Loucy (cell line): ENCODE measurements at regions not wholly inside any gene's neighbourhood (a gene's known extent, or its start where the extent isn't known, plus 50 kb on each side); places are given as distances from the start of the nearest gene placed in this dataset.

Experiments
- H2AFZ ChIP-seq: fragments of 200-600 bp; sonication (generic); 2 replicates; pipeline ENCODE4 v1.6.0; 2016; ENCODE audit warnings: antibody characterized with exemption, mild to moderate bottlenecking, low read length, moderate library complexity
- H3F3A ChIP-seq: fragments of 200-600 bp; 2 replicates; pipeline ENCODE4 v1.6.0; 2016; ENCODE audit warnings: antibody characterized with exemption, low read depth, mild to moderate bottlenecking
- H3K27me3 ChIP-seq: fragments of 200-600 bp; sonication (generic); 2 replicates; pipeline ENCODE4 v1.6.1; 2014; ENCODE audit warnings: low read length, mild to moderate bottlenecking; ENCODE audit not compliant: insufficient read depth, poor library complexity, severe bottlenecking
- H3K36me3 ChIP-seq: fragments of 200-600 bp; sonication (generic); 2 replicates; pipeline ENCODE4 v1.6.1; 2016; ENCODE audit warnings: low read length; ENCODE audit not compliant: insufficient read depth
- H3K4me1 ChIP-seq: fragments of 200-600 bp; sonication (generic); 2 replicates; pipeline ENCODE4 v1.5.1; 2014; ENCODE audit warnings: low read length, mild to moderate bottlenecking; ENCODE audit not compliant: insufficient read depth, poor library complexity, severe bottlenecking
- H3K4me2 ChIP-seq: fragments of 200-600 bp; sonication (generic); 2 replicates; pipeline ENCODE4 v1.6.0; 2014; ENCODE audit warnings: antibody characterized with exemption, low read length, low read depth, mild to moderate bottlenecking; ENCODE audit not compliant: poor library complexity, severe bottlenecking
- H3K4me3 ChIP-seq: fragments of 200-600 bp; sonication (generic); 2 replicates; pipeline ENCODE4 v1.5.1; 2014; ENCODE audit warnings: low read length, mild to moderate bottlenecking, mixed read lengths; ENCODE audit not compliant: poor library complexity, severe bottlenecking
- H3K79me2 ChIP-seq: fragments of 200-600 bp; sonication (generic); 2 replicates; pipeline ENCODE4 v1.6.1; 2014; ENCODE audit warnings: low read length; ENCODE audit not compliant: insufficient read depth
- H3K9ac ChIP-seq: fragments of 200-600 bp; sonication (generic); 2 replicates; pipeline ENCODE4 v1.6.0; 2014; ENCODE audit warnings: mild to moderate bottlenecking, low read depth, low read length, moderate library complexity; ENCODE audit not compliant: poor library complexity, severe bottlenecking
- H3K9me2 ChIP-seq: fragments of 200-600 bp; sonication (generic); replicated peaks from 2 replicates; pipeline ENCODE4 v1.6.1; 2016; ENCODE audit warnings: low read depth, low read length, mixed read lengths
- H3K9me3 ChIP-seq: fragments of 200-600 bp; sonication (generic); 2 replicates; pipeline ENCODE4 v1.6.1; 2014; ENCODE audit warnings: mild to moderate bottlenecking, antibody characterized with exemption, low read length, low read depth; ENCODE audit not compliant: insufficient read depth
- H4K20me1 ChIP-seq: fragments of 200-600 bp; sonication (generic); 2 replicates; pipeline ENCODE4 v1.6.0; 2014; ENCODE audit warnings: antibody characterized with exemption, low read length, mild to moderate bottlenecking; ENCODE audit not compliant: insufficient read depth, poor library complexity, severe bottlenecking
- CTCF ChIP-seq: fragments of 200-600 bp; sonication (generic); conservative IDR thresholded peaks from 2 replicates; pipeline ENCODE4 v1.5.1; 2014; ENCODE audit warnings: mild to moderate bottlenecking, antibody characterized with exemption, low read length
- EZH2phosphoT487 ChIP-seq: fragments of 200-600 bp; IDR thresholded peaks from 2 replicates; pipeline ENCODE4 v1.6.1; 2018; ENCODE audit warnings: antibody characterized with exemption, mild to moderate bottlenecking, moderate library complexity, borderline replicate concordance

DNA sequence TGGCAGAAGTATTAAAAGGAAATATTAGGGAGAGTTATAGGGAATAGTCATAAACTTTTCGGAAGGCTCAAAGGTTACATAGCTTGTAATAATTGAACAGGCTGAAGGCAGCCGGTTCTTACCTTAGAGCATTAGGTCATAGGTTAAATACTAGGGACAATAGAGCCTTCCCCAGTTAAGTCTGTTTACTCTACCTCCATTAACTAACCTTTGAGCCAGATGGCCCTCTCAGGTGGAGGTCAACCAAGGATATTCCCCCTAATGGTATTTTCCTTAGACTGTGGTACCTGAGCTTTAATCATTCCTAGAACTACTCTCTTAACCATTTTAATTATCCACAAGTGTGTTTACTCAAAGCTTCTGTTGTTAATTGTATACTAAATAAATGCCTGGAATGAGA, 920.9 kb upstream of the PABPC4L start:
- Histone ChIP-seq H3K4me2 (no peak overlapping the region), H3K9me2 (no peaks in the 10 kb centered on the region), H4K20me1 (no peaks in the 10 kb centered on the region), H3K27me3 (no peaks in the 10 kb centered on the region), H3K9me3 (no peaks in the 10 kb centered on the region), H3K4me3 (no peak overlapping the region), H3F3A (no peaks in the 10 kb centered on the region), H3K4me1 (no peaks in the 10 kb centered on the region), H3K79me2 (no peaks in the 10 kb centered on the region), H3K36me3 (no peaks in the 10 kb centered on the region), H2AFZ (no peak overlapping the region), H3K9ac (no peak overlapping the region)
- TF ChIP-seq CTCF (no peak), EZH2phosphoT487 (no peak)

DNA sequence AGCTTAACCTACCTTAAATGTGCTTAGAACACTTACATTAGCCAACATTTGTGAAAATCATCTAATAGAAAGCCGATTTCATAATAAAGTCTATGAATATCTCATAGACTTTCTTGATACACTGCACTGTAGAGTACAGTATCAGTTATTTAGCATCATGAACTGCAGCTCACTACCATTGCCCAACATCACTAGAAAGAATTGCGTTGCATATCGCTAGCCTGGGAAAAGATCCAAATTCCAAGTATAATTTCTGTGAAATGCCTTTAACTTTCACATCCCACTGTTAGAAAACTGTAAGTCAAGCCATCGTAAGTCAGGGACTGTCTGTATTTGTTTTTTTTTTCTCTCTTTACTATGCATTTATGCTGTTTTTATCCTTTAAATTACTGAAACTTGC, 918.6 kb upstream of the PABPC4L start:
- Histone ChIP-seq H2AFZ (no peak overlapping the region), H3K4me1 (no peaks in the 10 kb centered on the region), H3K27me3 (no peaks in the 10 kb centered on the region), H3K9me2 (no peaks in the 10 kb centered on the region), H4K20me1 (no peaks in the 10 kb centered on the region), H3K79me2 (no peaks in the 10 kb centered on the region), H3K9me3 (no peaks in the 10 kb centered on the region), H3K4me2 (no peak overlapping the region), H3K36me3 (no peaks in the 10 kb centered on the region), H3F3A (no peaks in the 10 kb centered on the region), H3K9ac (no peak overlapping the region), H3K4me3 (no peak overlapping the region)
- TF ChIP-seq EZH2phosphoT487, result no peak
- TF ChIP-seq CTCF, result no peak

DNA sequence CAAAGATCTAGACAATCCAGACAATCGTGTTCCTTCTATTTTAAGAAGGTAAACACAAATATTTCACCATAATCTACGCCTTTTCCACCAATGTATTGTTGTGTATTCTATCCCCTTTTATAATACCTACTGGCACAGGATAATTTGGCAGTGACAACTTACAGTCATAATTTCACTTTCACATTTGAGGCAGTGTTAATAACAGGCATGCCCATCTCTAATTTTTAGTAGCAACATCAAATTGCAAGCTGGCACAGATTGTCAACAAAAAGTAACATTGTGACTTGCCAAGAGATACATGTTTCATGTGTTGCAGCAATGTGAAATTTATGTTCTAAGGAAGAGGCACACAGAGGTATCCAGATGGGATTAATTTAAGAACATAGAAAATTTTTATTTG, 912.5 kb upstream of the PABPC4L start:
- Histone ChIP-seq H3F3A (no peaks in the 10 kb centered on the region), H3K9me3 (no peaks in the 10 kb centered on the region), H3K36me3 (no peaks in the 10 kb centered on the region), H3K9ac (no peak overlapping the region), H3K79me2 (no peaks in the 10 kb centered on the region), H3K4me2 (no peak overlapping the region), H3K9me2 (no peaks in the 10 kb centered on the region), H3K27me3 (no peaks in the 10 kb centered on the region), H2AFZ (no peak overlapping the region), H3K4me3 (no peak overlapping the region), H3K4me1 (no peaks in the 10 kb centered on the region), H4K20me1 (no peaks in the 10 kb centered on the region)
- TF ChIP-seq EZH2phosphoT487, result no peak
- TF ChIP-seq CTCF, result no peak
